ENCODE measurements at regions not wholly inside any gene's neighbourhood (a gene's known extent, or its start where the extent isn't known, plus 50 kb on each side); places are given as distances from the start of the nearest gene placed in this dataset.

GRCh38 chr1:98002288-98002687 is 81.5 kb upstream of the DPYD start:
- TF ChIP-seq CTCF (IDR thresholded peaks at IDR 0.05) (no peak), POLR2A (IDR thresholded peaks at IDR 0.05) (no peak), EP300 (IDR thresholded peaks at IDR 0.05) (no peak)

All from ovary (tissue), 3 donors.